Right atrium auricular region (tissue), 2 donors: ENCODE measurements at regions not wholly inside any gene's neighbourhood (a gene's known extent, or its start where the extent isn't known, plus 50 kb on each side); places are given as distances from the start of the nearest gene placed in this dataset.
"Not testable (repeated sequence)": the region's sequence is repeated elsewhere in the genome, so short reads cannot be mapped to it uniquely, and the experiment has no call there.

Source experiments
- DNase-seq: peaks from one replicate; pipeline ENCODE4 v3.0.0-alpha.2; 2019; ENCODE audit warnings: low spot score
- H3K27ac ChIP-seq, 2 donors: fragments of 200-600 bp; sonication (generic); 1 replicate in 1 of 2; 2 replicates in 1 of 2; pipeline ENCODE4 v1.5.1; 2016 to 2019
- H3K27me3 ChIP-seq, 2 donors: fragments of 200-600 bp; sonication (generic); one replicate each; pipeline versions ENCODE4 v1.5.1 to v1.6.0; 2017 to 2019
- H3K36me3 ChIP-seq: fragments of 200-600 bp; sonication (generic); one replicate; pipeline ENCODE4 v1.5.1; 2016
- H3K4me1 ChIP-seq, 2 donors: fragments of 200-600 bp; sonication (generic); one replicate each; pipeline versions ENCODE4 v1.5.1 to v1.6.0; 2017 to 2019
- H3K4me3 ChIP-seq, 2 donors: fragments of 200-600 bp; sonication (generic); 1 replicate in 1 of 2; 2 replicates in 1 of 2; pipeline ENCODE4 v1.5.1; 2017 to 2019; ENCODE audit warnings: mild to moderate bottlenecking in 1 of 2, moderate library complexity in 1 of 2
- H3K9me3 ChIP-seq, 2 donors: fragments of 200-600 bp; sonication (generic); one replicate each; pipeline ENCODE4 v1.5.1; 2019
- CTCF ChIP-seq, 2 donors: fragments of 200-600 bp; sonication (generic); IDR thresholded peaks; one replicate each; pipeline ENCODE4 v1.5.1; 2019; ENCODE audit warnings: antibody characterized with exemption in 2 of 2

GRCh38 chr9:80763536-80763935, 925.8 kb downstream of the TLE1 start:
- H3K9me3 ChIP-seq = peaks cover 0 to 3% of the 10 kb centered on the region in 2 donors
- no peak for TF ChIP-seq CTCF (IDR thresholded peaks at IDR 0.05)
- H3K4me1 ChIP-seq = no peaks in the 10 kb centered on the region
- DNase-seq = no peak
- no peak overlapping the region for H3K27ac ChIP-seq
- no peaks in the 10 kb centered on the region for H3K27me3 ChIP-seq
- H3K36me3 ChIP-seq = no peaks in the 10 kb centered on the region
- no peak overlapping the region for H3K4me3 ChIP-seq

DNA sequence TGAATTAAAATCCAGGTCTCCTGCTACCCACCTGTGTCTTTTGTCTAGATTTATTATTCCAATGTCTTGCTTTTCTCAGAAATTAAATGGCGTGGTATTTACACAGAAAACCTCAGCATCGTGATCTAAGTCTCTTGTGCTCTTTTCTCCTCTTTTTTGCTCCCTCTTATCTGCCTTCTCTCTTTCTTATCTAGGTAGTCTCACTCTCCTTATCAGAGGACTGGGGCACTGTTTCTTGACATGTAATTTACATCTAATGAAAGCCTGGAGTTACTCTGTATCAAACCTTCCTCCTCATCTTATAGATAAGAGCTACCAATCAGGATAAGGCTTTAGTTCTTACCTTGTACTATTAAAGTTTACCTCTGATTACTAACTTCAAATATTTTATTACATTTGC, 933.8 kb downstream of the TLE1 start:
- no peaks in the 10 kb centered on the region for H3K9me3 ChIP-seq
- H3K27me3 ChIP-seq = no peaks in the 10 kb centered on the region
- H3K36me3 ChIP-seq = no peaks in the 10 kb centered on the region
- H3K27ac ChIP-seq = no peak overlapping the region
- DNase-seq = no peak
- no peak overlapping the region for H3K4me3 ChIP-seq
- TF ChIP-seq CTCF (IDR thresholded peaks at IDR 0.05) = no peak
- H3K4me1 ChIP-seq = no peaks in the 10 kb centered on the region

DNA sequence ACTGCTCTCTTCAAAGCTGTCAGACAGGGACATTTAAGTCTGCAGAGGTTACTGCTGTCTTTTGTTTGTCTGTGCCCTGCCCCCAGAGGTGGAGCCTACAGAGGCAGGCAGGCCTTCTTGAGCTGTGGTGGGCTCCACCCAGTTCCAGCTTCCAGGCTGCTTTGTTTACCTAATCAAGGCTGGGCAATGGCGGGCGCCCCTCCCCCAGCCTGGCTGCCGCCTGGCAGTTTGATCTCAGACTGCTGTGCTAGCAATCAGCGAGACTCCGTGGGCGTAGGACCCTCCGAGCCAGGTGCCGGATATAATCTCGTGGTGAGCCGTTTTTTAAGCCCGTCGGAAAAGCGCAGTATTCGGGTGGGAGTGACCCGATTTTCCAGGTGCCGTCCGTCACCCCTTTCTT, 942.3 kb downstream of the TLE1 start:
- DNase-seq, H3K36me3 ChIP-seq, H3K4me3 ChIP-seq, H3K27me3 ChIP-seq, H3K4me1 ChIP-seq, H3K27ac ChIP-seq, H3K9me3 ChIP-seq: not testable (repeated sequence)

DNA sequence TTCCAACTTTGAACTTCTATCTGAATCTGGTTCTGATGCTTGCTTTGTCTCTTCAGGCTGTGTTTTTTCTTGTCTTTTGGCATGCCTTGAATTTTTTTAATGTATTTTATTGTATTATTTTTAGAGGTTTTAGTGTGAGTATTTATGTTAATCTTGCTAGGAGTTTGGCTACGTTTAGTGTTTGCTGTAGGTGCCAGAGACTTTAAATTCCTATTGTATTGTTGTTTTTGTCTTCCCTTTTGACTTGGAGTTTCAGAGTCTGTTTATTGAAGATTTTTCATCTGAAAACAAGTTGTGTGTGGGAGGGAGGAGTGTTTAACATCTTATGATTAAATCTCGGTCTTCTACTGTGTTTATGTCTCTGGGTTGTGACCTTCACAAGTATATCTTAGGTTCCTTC, 956.8 kb downstream of the TLE1 start:
- H3K4me3 ChIP-seq = no peak overlapping the region
- peaks cover 0 to 5% of the 10 kb centered on the region in 2 donors for H3K9me3 ChIP-seq
- H3K27ac ChIP-seq = no peak overlapping the region
- H3K27me3 ChIP-seq = no peaks in the 10 kb centered on the region
- no peak for DNase-seq
- H3K4me1 ChIP-seq = no peaks in the 10 kb centered on the region
- no peak for TF ChIP-seq CTCF (IDR thresholded peaks at IDR 0.05)
- no peaks in the 10 kb centered on the region for H3K36me3 ChIP-seq

DNA sequence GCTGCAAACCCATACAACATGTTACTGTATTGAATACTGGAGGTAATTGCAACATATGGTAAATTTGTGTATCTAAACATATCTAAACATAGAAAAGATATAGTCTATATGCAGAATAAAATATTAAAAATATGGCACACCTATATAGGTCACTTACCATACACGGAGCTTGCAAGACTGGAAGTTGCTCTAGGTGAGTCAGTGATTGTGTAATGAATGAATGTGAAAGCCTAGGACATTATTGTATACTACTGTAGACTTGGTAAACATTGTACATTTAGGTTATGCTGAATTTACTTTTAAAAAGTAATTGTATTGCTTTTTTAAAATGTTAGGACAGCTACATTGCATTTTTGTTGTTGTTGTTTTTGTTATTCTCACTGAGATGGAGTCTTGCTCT, 968.8 kb downstream of the TLE1 start:
- Histone ChIP-seq H3K27ac (no peak overlapping the region), H3K4me3 (no peak overlapping the region), H3K27me3 (no peaks in the 10 kb centered on the region), H3K4me1 (no peaks in the 10 kb centered on the region), H3K9me3 (peaks cover 0 to 5% of the 10 kb centered on the region in 2 donors), H3K36me3 (no peaks in the 10 kb centered on the region)
- no peak for DNase-seq
- TF ChIP-seq CTCF (IDR thresholded peaks at IDR 0.05) = no peak

DNA sequence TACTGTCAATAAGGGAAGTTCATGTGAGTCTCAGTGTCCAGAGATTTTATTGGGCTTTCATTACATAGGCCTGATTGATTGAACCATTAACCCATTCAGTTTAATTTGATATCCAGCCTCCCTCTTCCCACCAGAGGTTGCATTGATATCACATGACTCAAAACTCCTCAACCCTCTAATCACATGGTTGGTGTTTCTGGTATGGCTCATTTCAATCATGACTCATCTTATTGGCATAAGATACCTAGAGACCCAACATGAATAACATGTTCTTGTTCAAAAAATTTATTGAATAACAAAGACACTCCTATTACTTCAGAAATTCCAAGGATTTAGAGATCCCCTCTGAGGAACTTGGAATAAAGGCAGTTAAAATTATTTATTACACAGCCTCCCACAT, 982.2 kb downstream of the TLE1 start:
- Histone ChIP-seq H3K4me1 (no peaks in the 10 kb centered on the region), H3K9me3 (peaks cover 0 to 9% of the 10 kb centered on the region in 2 donors), H3K4me3 (no peak overlapping the region), H3K36me3 (no peaks in the 10 kb centered on the region), H3K27me3 (no peaks in the 10 kb centered on the region), H3K27ac (no peak overlapping the region)
- no peak for DNase-seq
- TF ChIP-seq CTCF (IDR thresholded peaks at IDR 0.05) = no peak
